ENCODE measurements at regions not wholly inside any gene's neighbourhood (a gene's known extent, or its start where the extent isn't known, plus 50 kb on each side); places are given as distances from the start of the nearest gene placed in this dataset.
"Not testable (repeated sequence)": the region's sequence is repeated elsewhere in the genome, so short reads cannot be mapped to it uniquely, and the experiment has no call there.

DNA sequence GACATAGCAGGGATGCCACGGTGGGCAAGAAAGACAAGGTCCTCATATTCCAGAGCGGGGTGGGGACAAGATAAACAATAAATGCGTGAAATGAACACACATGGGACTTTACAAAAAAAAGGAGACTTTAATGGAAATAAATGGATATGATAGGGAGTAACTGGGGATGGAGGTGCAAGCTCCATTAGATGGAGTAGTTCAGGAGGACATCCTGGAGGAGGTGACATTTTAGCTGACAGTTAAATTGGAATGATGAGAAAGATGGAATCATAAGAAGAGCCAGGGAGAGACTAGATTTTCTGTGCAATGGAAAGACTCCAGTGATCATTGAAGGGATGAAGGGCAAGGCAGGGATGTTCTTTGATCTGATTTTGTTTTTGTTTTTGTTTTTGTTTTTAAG, 83.6 kb upstream of the MYL10 start:
- DNase-seq = no peak

DNA sequence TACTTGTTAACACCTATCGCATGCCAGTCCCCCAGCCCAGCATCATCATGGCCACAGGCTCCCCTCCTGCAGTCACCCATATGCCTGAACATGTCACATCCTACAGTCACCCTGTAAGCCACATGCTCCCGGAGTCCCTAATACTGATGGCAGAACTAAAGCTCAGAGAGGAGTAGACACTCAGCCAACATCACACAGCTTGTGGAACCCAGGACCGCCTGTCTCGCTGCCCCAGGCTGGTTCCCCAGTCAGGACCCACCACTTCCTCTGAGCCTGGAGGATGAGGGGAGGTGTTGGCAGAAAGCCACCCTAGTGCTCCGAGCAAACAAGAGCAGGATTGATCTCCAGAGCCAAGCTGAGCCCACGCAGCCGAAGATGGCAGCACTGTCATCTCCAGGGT, 85.0 kb upstream of the MYL10 start:
- DNase-seq = no peak

DNA sequence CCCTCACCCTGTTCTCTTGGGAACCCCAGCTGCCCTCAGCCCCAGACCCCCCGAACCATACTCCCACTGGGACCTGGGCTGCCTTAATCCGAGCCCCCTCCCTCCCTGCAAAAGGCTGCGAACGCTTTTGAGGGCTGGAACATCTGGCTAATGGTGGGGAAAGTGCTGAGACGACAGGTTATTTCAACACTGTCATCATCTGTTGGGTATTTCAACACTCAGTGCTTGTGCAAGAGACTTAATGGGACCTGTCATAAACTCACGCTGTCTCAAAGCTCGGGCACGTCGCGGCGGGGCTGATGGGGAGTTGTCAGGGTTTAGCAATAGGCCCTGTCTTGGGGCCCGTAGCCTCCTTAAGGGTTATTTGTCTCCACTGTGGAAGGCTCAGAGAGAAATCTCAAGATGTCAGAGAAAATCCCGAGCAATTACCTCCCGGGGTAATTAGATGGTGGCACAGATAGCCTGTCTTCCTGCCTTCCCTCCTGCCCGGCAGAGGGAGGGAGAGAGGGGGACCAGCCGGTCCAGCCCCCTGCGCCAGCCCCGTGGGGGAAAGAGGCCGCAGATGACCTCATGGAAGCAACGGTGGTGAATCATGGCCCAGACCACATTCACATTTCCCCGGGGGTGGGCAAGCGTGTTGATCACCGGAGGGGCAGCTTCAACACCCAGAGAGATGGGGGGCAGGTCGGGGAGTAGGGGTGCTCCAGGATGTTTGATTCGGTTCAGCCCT, 88.7 kb upstream of the MYL10 start:
- DNase-seq = no peak

DNA sequence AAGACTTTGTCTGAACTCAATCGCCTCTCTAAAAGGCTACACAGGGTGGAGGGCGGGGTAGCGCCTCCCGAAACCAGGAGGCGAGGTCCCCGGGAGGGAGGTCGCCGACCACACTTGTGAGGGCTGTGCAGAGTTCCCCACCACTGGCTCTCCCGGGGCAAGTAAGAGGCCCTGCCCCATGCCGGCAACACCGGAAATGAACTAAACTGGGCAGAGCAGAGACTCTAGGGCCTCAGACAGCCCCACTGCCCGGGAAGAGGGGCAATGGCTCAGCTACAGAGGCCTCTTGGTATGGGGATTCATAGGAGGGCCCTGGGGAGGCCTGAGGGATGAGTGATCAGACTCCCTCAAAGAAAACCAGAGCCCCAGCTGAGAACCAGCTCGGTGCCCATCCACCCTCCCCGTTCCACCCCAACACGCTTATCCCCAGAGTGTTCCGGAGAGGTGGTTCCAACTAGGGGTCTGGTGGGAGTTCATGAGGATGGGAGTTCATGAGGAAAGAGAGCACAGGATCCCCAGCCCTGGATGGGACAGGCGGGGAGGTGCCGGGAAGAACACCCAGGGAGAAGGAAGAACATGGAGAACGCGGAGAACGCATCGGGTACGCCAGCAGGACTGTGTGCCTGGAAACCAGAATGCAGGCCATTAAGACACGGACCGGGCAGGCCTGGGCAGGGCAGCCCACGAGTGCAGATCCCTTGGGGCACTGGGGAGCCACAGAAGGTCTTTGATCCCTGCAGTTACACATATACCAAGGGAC, 89.4 kb upstream of the MYL10 start:
- no peak for DNase-seq

DNA sequence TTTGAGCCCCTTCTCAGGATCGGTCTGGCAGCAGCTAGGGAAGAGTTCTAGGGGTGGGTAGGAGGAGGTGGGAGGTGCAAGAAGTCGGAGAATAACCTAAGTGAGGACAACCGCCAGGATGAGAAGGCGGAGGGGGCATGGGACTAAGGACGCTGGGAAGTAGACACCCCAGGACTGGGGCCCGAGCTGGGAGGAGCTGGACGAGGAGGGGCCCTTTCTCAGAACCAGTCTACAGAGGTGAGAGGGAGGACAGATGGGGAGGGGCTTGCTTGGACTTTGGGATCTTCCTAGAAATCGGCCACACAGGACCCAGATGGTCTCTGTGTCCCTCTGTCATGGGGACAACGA, 90.0 kb upstream of the MYL10 start:
- DNase-seq = no peak

DNA sequence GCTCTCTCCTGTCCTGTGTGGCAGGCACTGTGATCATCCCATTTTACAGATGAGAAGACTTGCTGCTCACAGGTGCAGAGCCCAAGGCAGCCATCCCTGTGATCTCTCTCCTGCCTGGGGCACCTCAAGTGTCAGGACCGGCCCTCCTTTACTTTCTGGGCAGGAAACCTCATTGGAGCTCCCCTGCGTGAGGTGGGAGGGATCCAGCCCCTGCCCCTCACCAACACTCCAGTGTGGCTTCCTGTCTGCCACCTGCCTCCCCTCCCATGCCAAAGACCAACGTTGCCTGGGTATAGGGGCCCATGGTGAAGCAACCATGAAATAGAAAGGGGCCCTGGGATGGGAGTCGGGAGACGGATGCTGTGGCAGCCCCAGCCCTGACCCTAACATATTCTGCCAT, 91.2 kb upstream of the MYL10 start:
- DNase-seq = no peak

DNA sequence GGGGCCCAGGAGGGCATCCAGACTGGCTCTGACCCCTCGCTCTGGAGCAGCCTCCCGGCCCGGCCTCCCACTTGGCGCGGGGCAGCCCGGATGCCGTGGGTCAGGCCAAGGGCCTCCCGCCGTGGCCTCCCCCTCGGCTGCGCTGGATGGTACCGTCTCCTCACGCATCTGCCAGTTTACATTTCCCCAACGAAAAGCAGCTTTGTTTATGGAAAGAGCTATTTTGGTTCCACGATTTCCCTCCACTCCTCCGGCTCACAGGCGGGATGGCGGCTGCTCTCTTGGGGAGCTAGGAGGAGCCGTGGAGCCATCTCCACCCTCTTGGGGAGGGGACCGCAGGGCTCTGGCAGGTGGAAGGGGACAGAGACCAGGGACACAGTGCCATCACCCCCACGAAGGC, 93.2 kb upstream of the MYL10 start:
- no peak for DNase-seq

DNA sequence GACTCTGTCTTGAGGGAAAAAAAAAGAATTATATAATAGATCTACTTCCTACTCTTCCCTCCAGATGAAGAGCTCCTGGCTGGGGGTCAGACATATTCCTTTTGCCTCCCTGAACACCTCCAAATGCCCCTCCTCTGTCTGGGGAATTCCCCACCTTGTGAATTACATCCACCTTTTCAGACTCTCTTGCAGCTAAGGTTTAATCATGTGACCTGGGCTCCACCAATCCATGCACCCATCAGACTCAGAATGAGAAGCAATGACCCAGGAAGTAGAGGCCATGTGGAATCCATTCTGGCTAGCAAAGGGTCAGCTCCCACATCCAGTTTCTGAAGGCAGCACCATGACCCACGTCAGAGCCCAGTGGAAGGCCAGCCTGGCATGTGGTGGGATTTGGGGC, 93.6 kb upstream of the CUX1 start:
- no peak for DNase-seq

DNA sequence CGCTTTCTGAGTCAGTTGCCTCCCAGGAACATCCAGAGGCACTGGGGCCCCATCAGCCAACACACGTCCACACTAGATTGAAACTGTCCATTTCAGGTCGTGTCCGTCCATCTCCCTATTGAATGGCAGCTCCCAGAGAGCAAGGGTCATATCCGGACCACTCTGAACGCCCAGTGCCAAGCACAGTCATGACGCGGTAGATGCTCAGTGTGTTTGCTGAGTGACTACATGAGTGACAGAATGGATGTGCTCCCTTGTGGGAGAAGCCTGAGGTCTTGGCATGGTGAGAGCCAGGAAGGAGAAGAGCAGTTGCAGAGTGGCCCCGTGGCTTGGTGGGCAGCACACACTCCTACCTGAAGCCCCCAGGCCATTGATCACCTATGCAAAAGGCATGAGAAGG, 92.5 kb upstream of the CUX1 start:
- no peak for DNase-seq

DNA sequence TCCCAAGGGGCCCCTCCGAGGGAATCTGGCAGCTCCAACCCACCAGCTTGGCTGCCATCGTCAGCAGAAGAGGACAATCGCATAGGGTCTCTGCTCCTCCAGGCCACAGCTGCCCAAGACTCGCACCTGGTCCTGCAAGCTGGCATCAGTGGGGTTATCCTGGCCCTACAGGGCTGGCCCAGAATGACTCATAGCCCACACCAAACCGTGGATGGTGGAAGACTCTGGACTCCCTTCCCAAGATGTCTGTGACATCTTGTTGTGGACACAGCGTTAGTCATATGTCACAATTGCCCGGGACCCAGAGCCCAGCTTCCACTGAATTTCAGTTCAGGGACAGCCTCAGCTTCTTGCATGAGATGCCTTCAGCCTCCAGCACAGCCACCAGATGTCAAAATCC, 91.5 kb upstream of the CUX1 start:
- DNase-seq = no peak

DNA sequence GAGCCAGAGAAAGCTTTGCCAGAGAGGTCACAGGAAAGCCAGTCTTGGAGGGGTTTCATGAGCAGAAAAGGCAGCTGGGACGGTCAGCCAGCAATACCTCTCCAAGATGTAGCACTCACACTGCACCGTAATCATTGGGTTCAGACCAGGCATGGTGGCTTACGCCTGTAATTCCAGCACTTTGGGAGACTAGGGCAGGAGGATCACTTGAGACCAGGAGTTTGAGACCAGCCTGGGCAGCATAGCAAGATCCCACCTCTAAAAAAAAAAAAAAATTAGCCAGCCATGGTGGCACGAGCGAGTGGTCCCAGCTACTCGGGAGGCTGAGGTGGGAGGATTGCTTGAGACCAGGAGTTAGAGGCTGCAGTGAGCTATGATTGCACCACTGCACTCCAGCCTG, 90.2 kb upstream of the CUX1 start:
- DNase-seq = no peak

DNA sequence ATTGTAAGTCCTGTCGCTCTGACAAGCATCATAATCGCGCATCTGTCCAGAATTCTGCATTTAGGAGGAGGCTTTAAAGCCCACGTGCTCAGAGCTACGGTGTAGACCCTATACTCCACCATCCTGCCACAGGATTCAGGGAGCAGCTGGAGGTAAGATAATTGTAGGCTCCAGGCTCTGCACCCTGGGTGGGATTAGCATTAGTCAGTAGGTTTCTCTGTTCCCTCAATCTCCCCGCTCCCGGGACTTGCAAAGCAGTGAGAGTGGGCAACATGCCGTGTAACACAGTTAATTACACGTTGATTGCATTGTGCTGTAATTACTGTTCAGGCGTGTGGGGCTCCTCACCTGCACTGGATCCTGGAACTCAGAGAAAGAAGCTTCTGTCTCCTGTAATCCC, 89.3 kb upstream of the CUX1 start:
- no peak for DNase-seq

DNA sequence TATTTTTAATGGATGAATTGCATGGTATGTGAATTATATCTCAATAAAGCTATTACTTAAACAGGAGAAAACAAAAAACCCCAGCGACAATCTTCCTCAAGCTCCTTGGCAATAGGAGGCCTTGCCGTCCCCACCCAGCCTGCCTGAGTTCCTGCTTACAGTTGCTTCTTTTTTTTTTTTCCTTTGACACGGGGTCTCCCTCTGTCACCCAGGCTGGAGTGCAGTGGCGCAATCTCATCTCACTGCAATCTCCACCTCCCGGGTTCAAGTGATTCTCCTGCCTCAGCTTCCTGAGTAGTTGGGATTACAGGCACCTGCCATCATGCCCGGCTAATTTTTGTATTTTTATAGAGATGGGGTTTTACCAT, 88.6 kb upstream of the CUX1 start:
- not testable (repeated sequence) for DNase-seq

DNA sequence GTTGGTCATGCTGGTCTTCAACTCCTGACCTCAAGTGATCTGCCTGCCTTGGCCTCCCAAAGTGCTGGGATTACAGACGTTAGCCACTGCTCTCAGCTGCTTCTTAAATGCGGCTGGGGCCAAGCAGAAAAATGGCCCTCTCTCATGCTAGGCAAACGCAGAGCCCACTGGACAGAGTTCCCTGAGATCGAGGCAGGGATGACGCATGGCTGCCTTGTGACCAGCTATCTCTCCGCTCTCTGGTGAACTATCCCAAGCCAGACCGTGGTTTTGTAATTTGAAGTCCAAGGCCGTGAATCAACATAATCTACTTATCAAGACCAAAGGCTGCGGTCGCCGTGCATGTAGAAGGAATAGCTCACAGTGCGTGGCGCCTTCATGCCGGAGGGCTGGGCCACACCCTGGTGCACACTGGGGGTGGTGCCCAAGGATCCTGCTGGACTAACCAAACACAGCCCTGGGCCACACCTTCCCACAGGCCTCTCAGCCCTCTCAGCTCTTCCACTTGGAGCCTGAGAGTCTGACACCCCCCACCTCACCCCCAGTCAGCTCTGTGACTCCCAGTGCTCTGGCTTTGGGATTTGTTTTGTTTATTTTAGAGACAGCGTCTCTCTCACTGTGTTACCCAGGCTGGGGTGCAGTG, 88.1 kb upstream of the CUX1 start:
- no peak for DNase-seq

DNA sequence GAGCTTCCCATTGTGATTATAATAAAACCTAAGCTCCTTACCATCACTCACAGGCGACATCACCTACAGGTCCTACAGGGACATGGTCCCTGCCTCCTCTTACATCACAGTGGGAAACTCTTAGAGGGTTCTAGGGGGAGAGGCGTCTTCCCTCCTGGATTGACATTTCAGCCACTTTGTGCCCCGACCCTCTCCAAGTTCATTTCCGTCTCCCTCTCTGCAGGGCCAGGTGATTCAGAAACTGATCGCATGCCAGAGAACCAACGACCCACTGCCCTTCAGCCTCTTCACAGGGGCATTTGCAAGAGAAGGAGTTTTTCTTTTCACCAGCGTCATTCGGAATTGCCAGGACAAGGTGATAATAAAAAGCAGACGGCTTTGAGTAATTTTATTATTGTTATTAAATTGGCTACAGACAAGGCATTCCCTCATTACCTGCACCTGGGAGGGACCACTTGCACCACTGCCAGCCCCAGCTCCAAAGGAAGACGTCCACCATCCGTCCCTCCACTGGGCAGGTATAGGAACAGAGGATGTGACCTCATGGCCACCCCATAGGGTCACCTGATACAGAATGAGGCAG, 85.8 kb upstream of the CUX1 start:
- no peak for DNase-seq

DNA sequence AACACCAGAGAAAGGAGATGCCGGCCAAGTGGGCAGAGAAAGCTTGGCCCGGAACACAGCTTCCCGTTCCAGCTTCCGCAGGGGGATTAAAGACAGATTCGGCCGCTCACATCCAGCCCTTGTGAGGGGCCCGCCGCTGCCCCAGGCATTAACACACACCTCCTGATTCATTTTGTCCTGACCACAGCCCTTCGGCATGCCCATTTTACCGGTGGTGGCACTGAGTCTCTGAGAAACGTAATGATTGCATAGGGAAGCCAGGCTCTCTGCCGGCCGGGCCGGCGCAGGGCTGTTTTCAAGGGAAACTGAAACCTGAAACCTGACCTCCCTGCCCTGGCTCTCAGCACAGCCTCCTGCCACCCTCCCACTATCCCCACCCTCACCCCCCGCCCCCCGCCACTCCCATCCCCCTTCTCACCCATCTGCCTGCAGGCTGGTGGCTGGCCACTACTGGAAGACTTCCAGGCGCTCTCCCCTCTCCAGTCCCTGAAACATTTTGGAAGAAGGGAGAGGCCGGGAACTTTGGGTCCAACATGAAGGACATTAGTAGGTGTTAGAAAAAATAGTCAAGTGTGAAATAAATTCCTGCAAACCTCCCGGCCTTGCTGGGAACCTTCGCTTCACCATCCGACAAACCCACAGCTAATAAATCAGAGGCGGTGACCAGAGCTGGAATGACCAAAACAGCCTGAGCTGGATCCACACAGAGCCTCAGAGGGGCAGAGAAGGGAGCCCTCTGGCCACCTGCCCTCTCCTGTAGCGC, 83.5 kb upstream of the CUX1 start:
- DNase-seq = no peak

DNA sequence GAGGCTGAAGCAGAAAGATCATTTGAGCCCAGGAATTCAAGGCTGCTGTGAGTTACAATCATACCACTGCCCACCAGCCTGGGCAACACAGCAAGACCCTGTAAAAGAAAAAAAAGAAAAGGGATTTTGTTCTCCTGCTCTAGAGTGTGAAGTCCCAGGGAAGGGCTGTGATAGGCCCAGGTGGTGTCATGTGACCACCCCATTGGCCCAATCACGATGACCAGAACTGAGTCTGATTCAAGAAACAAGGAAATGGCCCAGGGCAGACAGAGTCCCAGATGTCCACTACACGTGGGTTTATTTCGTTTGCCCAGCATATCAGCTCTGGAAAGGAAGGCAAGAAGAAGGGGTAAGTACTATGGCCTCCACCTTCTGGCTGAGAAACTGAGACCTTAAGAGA, 81.3 kb upstream of the CUX1 start:
- no peak for DNase-seq

DNA sequence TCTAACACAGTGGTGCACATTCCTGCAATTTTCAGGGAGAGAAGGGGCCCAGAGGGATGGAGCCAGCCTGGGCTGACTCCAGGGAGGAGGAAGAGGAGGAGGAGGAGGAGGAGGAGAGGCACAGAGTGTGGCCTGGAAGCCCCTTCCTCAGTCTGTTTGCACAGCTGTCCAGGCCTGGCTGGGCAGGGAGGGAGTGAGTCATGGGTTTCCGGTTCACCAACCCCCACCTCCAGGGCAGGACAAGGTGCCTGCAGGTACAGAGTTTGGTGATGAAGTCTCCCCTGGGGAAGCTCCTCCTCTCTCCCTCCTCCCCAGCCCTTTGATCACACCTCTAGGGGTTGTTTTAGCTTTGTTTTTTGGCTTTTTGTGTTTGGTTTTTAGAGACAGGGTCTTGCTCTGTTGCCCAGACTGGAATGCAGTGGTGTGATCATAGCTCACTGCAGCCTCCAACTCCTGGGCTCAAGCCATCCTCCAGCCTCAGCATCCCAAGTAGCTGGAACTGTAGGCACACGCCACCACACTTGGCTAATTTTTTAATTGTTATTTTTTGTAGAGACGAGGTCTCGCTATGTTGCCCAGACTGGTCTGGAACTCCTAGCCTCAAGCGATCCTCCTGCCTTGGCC, 77.5 kb upstream of the CUX1 start:
- DNase-seq = no peak

DNA sequence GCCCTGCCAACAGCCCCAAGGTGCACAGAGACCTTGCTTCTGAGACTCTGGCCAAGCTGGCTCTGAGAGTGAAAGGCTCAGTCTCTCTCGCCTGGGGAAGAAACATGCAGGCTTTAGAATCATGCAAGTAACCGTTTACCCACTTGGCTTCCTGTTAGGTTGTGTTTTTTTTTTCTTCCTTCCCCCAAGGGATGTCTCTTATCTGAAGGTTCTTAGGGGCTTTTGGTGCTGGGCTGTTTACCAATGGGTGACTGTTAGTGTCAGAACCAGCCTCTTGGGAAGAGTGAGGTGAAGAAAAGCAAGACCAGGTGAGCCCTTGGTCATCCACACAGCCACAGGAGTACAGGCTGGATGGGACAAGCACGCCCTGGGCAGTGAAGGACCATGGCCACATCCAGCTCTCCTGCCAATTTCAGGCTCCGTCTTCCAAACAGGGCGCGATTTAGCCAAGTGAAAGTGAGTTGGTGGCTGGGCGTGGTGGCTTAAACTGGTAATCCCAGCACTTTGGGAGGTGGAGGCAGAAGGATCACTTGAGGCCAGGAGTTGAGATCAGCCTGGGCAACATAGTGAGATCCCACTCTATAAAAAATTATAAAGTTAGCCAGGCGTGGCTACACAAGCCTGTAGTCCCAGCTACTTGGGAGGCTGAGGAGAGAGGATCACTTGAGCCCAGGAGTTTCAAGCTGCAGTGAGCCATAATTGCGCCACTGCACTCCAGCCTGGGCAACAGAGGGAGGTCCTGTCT, 76.3 kb upstream of the CUX1 start:
- no peak for DNase-seq

DNA sequence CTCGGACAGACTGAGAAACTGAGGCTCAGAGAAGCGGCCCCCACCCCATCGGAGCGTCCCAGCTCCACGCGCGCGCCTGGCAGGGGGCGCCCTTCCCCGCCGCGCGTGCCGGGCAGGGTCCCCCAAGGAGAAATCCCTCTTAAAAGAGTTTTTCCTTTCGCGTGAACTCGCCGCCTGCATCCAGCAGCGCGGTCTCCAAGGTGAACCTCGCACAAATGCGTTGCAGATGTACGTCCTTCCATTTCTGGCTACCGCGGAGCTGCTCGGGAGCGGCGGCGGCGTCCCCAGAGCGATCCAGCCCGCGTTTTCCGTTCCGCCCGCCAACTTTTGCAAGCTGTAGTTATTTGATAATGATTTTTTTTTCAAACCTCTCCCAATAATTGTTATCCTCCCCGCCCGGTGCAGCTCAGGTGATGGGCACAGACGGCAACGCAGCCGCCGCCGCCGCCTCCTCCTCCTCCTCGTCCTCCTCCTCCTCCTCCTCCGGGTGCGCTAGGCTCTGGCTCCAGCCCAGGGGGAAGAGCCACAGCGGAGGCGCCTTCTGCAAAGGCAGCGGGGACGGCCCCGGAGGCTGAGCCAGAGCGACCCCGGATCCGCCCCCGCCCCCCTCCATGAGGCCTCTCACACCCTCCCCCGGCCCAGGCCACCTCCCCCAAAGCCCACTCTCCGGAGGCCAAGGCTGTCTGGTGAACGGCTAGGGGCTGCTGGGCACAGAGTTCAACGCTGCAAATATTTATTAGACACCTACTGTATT, 74.0 kb upstream of the CUX1 start:
- DNase-seq = peak; percentile 69

DNA sequence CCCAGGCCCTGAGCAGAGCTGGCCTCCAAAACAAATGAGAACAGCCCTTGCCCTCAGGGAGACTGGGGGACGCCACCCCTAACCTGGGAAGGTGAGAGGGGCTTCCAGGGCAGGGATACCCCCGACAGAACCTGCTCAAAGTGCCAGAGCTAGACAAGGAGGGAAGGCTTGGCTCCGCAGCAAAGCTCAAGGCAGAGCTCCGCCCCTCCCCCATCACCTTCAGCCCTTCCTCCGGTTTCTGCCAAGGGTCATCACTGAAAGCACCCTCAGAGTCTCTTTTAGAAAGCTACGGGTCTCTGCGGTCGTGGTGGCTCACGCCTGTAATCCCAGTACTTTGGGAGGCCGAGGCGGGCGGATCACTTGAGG, 73.4 kb upstream of the CUX1 start:
- no peak for DNase-seq
